Coronary artery (tissue), 2 donors: ENCODE measurements at regions not wholly inside any gene's neighbourhood (a gene's known extent, or its start where the extent isn't known, plus 50 kb on each side); places are given as distances from the start of the nearest gene placed in this dataset.

ENCODE experiments used
- DNase-seq: peaks from one replicate; pipeline ENCODE4 v3.0.0-alpha.2; 2017; ENCODE audit warnings: low spot score
- H3K27ac ChIP-seq, 2 donors: fragments of 200-600 bp; sonication (generic); one replicate each; pipeline ENCODE4 v1.5.1; 2016 to 2019
- H3K4me3 ChIP-seq: fragments of 200-600 bp; sonication (generic); 2 replicates; pipeline ENCODE4 v1.5.1; 2016; ENCODE audit warnings: mild to moderate bottlenecking, moderate library complexity
- CTCF ChIP-seq: fragments of 200-600 bp; sonication (generic); IDR thresholded peaks from one replicate; pipeline ENCODE4 v1.5.1; 2019; ENCODE audit warnings: antibody characterized with exemption

- no peak overlapping the region for H3K4me3 ChIP-seq
- H3K27ac ChIP-seq, result no peak overlapping the region
- no peak for DNase-seq
- no peak for TF ChIP-seq CTCF
Observed at GRCh38 chr3:3689601-3690375, 109.4 kb upstream of the LRRN1 start.

DNA sequence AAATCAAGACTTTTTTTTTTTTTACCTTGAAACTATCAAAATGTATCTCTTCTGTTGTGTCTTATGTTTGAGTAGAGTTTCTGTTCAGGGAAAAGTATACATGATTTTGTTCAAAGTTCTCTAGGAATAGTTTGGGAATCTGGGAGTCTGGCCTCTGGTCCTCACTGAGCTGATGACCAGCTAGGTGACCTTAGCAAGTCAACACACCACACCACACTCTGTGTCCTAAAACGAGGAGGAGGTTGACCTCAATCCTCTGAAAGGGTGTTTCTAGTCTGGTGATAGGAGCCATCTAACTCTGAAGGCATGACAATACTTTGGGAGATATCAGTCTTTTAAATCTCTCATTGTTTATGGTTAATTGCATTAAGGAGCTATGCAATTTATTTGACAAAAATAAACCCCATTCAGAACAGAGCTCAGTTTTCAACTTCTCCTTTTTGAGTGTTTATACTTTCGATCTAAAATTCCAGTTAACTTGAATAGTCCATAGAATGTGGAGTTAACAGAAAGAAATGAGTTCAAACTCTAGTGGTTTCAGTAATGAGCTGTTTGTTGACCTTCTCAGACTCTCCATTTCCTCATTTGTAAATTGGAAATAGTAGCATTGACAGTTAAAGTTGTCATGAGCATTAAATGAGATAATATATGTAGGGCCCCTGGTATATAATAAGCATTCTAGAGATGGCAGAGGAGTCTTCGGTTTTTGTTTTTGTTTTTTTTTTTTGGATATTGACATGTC is 112.2 kb upstream of the LRRN1 start:
- TF ChIP-seq CTCF, result no peak
- H3K27ac ChIP-seq, result no peak overlapping the region
- H3K4me3 ChIP-seq, result no peak overlapping the region
- DNase-seq, result no peak

DNA sequence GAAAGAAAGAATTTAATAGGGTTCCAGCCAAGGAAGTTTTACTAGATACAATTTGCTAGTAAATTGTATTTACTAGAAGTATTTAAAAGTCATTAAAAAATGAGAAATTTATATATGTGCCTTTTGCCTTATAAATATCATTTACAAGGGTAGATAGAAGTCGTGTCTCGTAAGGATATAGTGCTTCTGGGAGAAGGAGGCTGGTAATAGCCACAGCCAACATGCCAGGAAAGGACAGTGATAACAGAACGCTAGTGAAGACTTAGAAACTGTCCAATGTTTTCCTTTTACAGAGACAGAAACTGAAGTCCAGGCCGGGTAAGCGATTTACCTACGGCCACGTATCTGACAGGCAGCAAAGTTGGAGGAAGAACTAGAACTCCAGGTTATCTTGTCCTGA is 113.5 kb upstream of the LRRN1 start:
- no peak for TF ChIP-seq CTCF
- Histone ChIP-seq H3K4me3 (no peak overlapping the region), H3K27ac (no peak overlapping the region)
- DNase-seq, result no peak

GRCh38 chr3:3683261-3683660 is 116.0 kb upstream of the LRRN1 start:
- H3K27ac ChIP-seq, result no peak overlapping the region
- TF ChIP-seq CTCF, result no peak
- DNase-seq, result no peak
- no peak overlapping the region for H3K4me3 ChIP-seq

- H3K4me3 ChIP-seq, result no peak overlapping the region
- TF ChIP-seq CTCF, result no peak
- no peak for DNase-seq
- no peak overlapping the region for H3K27ac ChIP-seq
Observed at GRCh38 chr3:3675801-3676200, 123.4 kb upstream of the LRRN1 start.

- H3K4me3 ChIP-seq, result no peak overlapping the region
- DNase-seq, result no peak
- H3K27ac ChIP-seq, result no peak overlapping the region
- TF ChIP-seq CTCF, result no peak
Observed at GRCh38 chr3:3675186-3675585, 124.0 kb upstream of the LRRN1 start.

- Histone ChIP-seq H3K4me3 (no peak overlapping the region), H3K27ac (no peak overlapping the region)
- TF ChIP-seq CTCF, result no peak
- no peak for DNase-seq
Observed at GRCh38 chr3:3666664-3667063, 132.6 kb upstream of the LRRN1 start.
